ENCODE measurements at regions not wholly inside any gene's neighbourhood (a gene's known extent, or its start where the extent isn't known, plus 50 kb on each side); places are given as distances from the start of the nearest gene placed in this dataset.
A peak's percentile ranks its signal among the peaks of the same experiment; 100 is the strongest.
"Not testable (repeated sequence)": the region's sequence is repeated elsewhere in the genome, so short reads cannot be mapped to it uniquely, and the experiment has no call there.

DNA sequence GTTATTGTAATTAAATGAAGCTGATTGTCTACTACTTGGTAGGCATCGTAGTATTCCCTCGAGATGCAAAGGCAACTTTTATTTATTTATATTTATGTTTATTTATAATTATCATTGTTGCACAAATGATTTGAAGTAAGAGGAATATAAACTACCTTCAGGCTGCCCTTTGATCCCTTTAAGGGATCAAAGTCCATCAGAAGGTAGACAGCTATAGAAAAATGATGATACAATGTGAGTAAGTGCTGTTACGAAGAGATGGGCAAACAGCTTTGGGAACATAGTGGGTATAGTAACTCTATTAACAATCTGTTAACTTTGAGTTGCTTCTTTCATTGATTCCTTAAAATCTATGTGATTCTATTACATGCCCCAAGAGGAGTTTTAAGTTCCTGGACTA lies 512.8 kb upstream of the CITED2 start:
- H3K4me1 Mint-ChIP-seq (ENCODE audit: low read depth): peaks cover 39% of the 10 kb centered on the region

DNA sequence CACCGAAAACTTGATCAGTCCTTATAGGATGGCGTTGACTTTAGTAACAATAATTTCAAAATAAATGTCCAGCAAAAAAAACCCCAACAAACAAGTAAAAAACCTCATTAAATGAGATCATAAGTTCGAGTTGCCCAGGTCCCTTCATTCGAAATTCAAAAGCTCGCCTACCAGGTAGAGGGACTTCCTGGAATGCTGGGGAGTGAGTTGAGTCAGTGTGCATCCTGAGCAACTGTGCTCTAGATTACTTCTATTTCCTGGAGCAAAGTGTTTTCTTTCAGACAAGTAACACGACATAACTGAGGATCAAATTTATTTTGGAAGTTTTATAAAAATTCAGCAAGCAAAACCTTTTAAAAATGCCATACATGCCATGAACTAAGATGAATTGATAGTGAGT lies 511.9 kb upstream of the CITED2 start:
- H3K27ac Mint-ChIP-seq: peak overlapping the region; percentile 75
- intact Hi-C loops (cut with micrococcal nuclease): loop anchor here (10.0 kb wide), 2 partner anchors 148 to 1038 kb away; no protein-coding TSS in a partner anchor
- peaks cover 14% of the 10 kb centered on the region for H3K36me3 Mint-ChIP-seq (ENCODE audit: low read depth)
- H3K27me3 Mint-ChIP-seq: no peaks in the 10 kb centered on the region
- no peak overlapping the region for H3K4me3 Mint-ChIP-seq
- no peaks in the 10 kb centered on the region for H3K9me3 Mint-ChIP-seq
- H3K4me1 Mint-ChIP-seq (ENCODE audit: low read depth): peaks cover 48% of the 10 kb centered on the region

More for the DNA sequence above, 512.8 kb upstream of the CITED2 start:
- Mint-ChIP-seq H3K36me3 (ENCODE audit: low read depth) (peaks cover 14% of the 10 kb centered on the region), H3K4me3 (no peak overlapping the region), H3K27me3 (no peaks in the 10 kb centered on the region), H3K9me3 (no peaks in the 10 kb centered on the region), H3K27ac (peak overlapping the region; percentile 75)
- intact Hi-C loops (cut with micrococcal nuclease): loop anchor here (10.0 kb wide), 2 partner anchors 148 to 1038 kb away; no protein-coding TSS in a partner anchor

DNA sequence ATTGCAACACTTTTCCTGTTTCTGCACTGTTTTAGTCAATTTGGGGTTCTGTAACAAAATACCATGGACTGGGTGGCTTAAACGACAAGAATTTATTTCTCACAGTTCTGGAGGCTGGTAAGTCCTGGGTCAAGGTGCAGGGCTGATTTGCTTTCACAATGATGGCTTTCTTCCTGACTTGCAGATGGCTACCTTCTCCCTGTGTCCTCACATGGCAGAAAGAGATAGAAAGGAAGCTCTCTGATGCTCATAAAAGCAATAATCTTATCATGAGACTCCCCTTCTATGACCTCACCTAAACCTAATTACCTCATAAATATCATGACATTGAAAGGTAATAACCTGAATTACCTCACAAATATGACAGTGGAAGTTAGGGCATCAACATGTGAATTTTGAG lies 511.5 kb upstream of the CITED2 start:
- intact Hi-C loops (cut with micrococcal nuclease): loop anchor here (2.0 to 10.0 kb wide), 3 partner anchors 149 to 1039 kb away; no protein-coding TSS in a partner anchor
- Mint-ChIP-seq H3K27ac (peak overlapping the region; percentile 75), H3K27me3 (no peaks in the 10 kb centered on the region), H3K9me3 (no peaks in the 10 kb centered on the region), H3K36me3 (ENCODE audit: low read depth) (peaks cover 14% of the 10 kb centered on the region), H3K4me1 (ENCODE audit: low read depth) (peaks cover 53% of the 10 kb centered on the region), H3K4me3 (no peak overlapping the region)

DNA sequence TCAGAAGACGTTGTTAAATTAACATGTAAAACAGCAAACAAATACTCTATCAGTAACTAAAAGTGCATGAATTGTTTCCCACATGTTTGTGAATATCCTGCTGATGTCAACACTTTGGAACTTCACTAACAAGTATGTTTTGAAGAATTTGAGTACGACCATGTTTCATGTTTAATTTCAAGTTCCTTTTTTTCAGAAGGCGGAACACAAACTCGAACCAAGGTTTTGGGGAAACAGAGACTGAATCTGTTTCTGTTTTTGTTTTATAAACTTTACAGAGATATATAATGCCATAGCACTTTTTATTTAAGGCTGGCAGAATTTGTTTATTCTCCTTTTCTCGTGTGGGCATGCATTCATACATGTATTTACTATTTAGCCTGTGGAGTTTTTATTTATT lies 509.3 kb upstream of the CITED2 start:
- Mint-ChIP-seq H3K27me3 (no peaks in the 10 kb centered on the region), H3K27ac (peak overlapping the region; percentile 88), H3K9me3 (no peaks in the 10 kb centered on the region), H3K4me1 (ENCODE audit: low read depth) (peaks cover 50% of the 10 kb centered on the region), H3K4me3 (no peak overlapping the region), H3K36me3 (ENCODE audit: low read depth) (peaks cover 14% of the 10 kb centered on the region)
- intact Hi-C loops (cut with micrococcal nuclease): loop anchor here (2.0 to 10.0 kb wide), 6 partner anchors 34 to 1041 kb away; no protein-coding TSS in a partner anchor

DNA sequence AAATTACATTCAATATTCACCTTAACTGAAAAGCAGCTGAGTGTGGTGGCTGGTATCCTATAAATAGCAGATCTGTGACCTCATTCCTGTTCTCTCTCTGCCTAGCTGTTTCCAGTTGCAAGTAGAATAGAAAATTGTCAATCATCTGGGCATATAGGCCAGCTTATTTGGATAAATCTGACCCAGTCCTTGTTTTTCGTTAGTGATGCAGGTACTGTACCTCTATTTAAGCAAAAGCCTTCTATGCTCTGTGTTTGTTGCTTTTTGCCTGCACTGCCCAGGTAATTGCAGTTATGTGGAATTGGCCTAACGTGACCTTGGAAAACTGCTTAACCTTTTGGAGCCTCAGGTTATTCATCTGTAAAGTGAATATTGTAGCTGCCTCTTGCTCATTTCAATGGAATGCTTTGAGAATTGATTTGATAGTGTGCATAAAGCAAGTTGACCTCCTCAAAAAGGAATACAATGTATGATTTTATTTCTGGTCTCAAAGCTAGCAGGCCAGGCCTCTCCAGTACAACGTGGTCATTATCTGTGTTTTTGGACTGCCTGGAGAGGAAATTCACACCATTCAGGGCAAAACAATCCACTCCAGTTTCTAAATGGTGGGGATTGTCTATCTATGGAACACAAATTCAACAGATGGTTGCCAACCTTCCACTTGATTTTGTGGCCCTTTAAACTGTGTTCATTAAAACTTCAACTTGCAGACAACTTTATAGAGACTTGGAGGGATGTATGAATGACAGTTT lies 508.7 kb upstream of the CITED2 start:
- Mint-ChIP-seq H3K9me3 (no peaks in the 10 kb centered on the region), H3K36me3 (ENCODE audit: low read depth) (peaks cover 14% of the 10 kb centered on the region), H3K4me3 (no peak overlapping the region), H3K27me3 (no peaks in the 10 kb centered on the region), H3K4me1 (ENCODE audit: low read depth) (peaks cover 53% of the 10 kb centered on the region), H3K27ac (peak overlapping the region; percentile 88)
- intact Hi-C loops (cut with micrococcal nuclease): loop anchor here (5.0 to 10.0 kb wide), 5 partner anchors 34 to 1042 kb away; no protein-coding TSS in a partner anchor

DNA sequence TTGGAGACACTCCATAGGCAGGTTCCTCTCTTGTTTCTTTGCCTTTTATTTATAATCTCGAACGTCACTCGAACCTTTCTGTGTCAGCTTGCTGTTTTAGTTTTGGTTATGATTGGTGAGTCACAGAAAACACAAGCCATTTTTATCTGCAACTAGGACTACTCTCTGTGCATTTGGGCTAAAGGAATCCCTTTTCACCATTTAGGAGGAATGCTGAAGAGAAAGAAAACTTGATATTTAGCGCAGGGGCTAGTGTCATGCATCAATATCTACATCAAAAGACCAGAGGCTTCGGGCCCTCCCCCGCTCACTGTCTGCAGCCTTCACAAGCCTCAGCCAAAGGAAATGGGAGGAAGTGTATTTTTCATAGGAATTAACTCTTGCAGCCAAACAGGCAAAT lies 507.8 kb upstream of the CITED2 start:
- Mint-ChIP-seq H3K36me3 (ENCODE audit: low read depth) (peaks cover 14% of the 10 kb centered on the region), H3K27me3 (no peaks in the 10 kb centered on the region), H3K4me3 (peak overlapping the region; percentile 18), H3K4me1 (ENCODE audit: low read depth) (peaks cover 56% of the 10 kb centered on the region), H3K9me3 (no peaks in the 10 kb centered on the region), H3K27ac (peak overlapping the region; percentile 88)
- intact Hi-C loops (cut with micrococcal nuclease): loop anchor here (5.0 to 10.0 kb wide), 5 partner anchors 35 to 1043 kb away; no protein-coding TSS in a partner anchor

DNA sequence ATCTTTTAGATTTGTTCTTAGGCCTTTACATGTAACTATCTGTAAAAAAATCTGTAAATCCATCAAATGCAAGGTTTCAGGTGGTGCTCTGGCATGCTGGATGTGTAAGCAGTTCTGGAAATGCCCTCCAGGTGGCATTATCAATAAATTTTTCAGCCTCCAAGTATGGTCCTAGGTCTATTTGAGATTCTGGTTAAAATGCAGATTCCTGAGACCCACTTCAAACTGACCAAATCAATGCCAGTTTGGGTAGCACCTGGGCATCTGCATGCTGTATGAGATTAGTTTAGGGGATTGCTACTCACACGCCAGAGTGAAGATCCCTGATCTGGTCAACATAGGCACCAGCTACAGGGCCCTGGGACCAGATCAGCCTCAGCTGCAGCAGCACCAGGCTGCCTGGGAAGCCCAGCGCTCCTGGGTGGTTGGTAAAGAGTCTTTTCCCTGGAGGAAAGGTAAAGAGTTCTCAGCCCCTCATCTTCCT lies 507.3 kb upstream of the CITED2 start:
- peaks cover 11% of the 10 kb centered on the region for H3K36me3 Mint-ChIP-seq (ENCODE audit: low read depth)
- intact Hi-C loops (cut with micrococcal nuclease): loop anchor here (5.0 to 10.0 kb wide), 5 partner anchors 36 to 1043 kb away; no protein-coding TSS in a partner anchor
- no peaks in the 10 kb centered on the region for H3K9me3 Mint-ChIP-seq
- peaks cover 53% of the 10 kb centered on the region for H3K4me1 Mint-ChIP-seq (ENCODE audit: low read depth)
- H3K4me3 Mint-ChIP-seq: peak overlapping the region; percentile 18
- H3K27ac Mint-ChIP-seq: peak overlapping the region; percentile 88
- H3K27me3 Mint-ChIP-seq: no peaks in the 10 kb centered on the region

DNA sequence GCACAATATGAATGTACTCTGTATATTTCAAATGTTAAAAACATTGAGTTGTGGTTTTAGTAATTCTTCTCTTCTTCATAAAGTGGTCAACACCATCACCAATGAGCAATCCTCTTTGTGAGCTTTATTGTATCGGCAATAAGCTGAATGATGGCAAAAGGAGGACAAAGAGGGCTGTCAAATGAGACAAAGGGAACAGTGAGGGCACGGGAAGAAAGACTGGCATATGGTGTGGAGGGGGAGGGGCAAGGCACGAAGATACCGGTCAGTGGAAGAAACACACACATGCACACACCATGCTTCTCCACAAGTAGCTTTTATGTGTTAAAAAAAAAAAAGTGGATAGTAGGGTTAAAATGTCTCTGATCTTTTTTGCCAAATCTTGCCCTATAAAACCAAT lies 506.8 kb upstream of the CITED2 start:
- intact Hi-C loops (cut with micrococcal nuclease): loop anchor here (5.0 to 10.0 kb wide), 5 partner anchors 36 to 1044 kb away; no protein-coding TSS in a partner anchor
- Mint-ChIP-seq H3K27me3 (no peaks in the 10 kb centered on the region), H3K4me3 (no peak overlapping the region), H3K27ac (peak overlapping the region; percentile 88), H3K36me3 (ENCODE audit: low read depth) (peaks cover 6% of the 10 kb centered on the region), H3K4me1 (ENCODE audit: low read depth) (peaks cover 47% of the 10 kb centered on the region), H3K9me3 (no peaks in the 10 kb centered on the region)

DNA sequence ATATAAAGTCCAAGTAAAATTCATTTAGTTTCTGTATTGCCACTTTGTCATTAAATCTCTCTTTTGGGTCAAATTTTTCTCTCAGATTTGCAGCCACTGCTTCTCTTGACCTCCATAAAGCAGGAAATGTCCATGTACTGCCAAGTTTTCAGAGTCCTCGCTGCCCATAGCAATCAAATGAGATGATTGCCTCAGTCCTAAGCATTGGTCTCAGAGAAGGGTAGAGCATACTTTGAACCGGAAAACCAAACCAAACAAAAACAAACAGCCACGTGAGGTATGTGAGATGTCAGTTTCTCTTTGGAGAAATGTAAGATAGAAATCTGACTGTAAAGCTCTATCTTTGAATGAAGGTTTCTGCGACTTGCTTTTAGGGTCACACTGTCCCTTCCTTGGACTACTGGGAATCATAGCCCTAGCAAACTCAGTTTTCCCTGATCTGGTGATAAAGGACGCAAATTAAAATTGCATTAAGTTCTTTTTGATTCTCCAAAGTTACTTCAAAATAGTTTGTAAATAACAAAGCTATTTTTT lies 505.4 kb upstream of the CITED2 start:
- H3K4me3 Mint-ChIP-seq: no peak overlapping the region
- no peak overlapping the region for H3K27ac Mint-ChIP-seq
- H3K36me3 Mint-ChIP-seq (ENCODE audit: low read depth): no peaks in the 10 kb centered on the region
- H3K4me1 Mint-ChIP-seq (ENCODE audit: low read depth): peaks cover 35% of the 10 kb centered on the region
- intact Hi-C loops (cut with micrococcal nuclease): loop anchor here (5.0 to 10.0 kb wide), 5 partner anchors 37 to 1045 kb away; no protein-coding TSS in a partner anchor
- H3K9me3 Mint-ChIP-seq: no peaks in the 10 kb centered on the region
- no peaks in the 10 kb centered on the region for H3K27me3 Mint-ChIP-seq

DNA sequence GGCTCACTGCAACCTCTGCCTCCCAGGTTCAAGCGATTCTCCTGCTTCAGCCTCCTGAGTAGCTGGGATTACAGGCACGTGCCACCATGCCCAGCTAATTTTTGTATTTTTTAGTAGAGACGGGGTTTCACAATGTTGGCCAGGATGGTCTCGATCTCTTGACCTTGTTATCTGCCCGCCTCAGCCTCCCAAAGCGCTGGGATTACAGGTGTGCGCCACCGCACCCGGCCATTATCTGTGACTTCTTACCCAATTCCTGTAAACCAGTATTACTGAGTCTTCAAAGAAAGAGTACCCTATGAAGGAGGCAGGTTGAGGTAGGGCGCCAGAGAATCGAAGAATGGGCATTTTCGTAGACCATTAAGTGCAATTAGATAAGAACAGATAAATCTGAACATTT lies 504.8 kb upstream of the CITED2 start:
- intact Hi-C loops (cut with micrococcal nuclease); H3K36me3 Mint-ChIP-seq (ENCODE audit: low read depth); H3K9me3 Mint-ChIP-seq; H3K27ac Mint-ChIP-seq; H3K27me3 Mint-ChIP-seq; H3K4me3 Mint-ChIP-seq: not testable (repeated sequence)
- H3K4me1 Mint-ChIP-seq (ENCODE audit: low read depth): peaks cover 35% of the 10 kb centered on the region

DNA sequence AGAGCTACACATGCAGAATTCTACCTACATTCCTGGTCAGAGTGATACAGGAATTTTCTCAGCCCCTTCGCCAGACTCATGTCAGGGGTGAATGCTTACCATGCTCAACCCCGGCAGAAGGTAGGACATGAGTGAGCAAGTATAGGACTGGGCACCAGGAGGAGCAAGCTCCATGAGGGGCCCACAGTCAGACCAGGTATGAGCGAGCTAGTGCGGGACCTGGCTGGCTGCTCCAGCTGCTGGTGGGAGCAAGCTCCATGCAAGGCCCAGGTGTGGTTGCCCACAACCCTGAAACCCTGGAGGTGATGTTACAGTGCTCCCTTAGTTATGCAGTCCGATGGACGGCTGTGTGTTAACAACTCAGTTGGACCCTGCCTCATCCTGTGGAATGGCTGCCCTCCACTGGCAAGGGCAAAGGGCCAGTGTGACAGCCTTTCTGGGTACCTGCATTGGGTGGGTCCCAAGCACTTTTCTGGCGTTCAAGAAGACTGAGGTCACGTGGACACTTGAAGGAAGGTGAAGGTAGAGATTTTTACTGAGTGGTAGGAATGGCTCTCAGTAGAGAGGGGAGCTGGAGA lies 503.5 kb upstream of the CITED2 start:
- Mint-ChIP-seq H3K9me3 (peaks cover 4% of the 10 kb centered on the region), H3K4me1 (ENCODE audit: low read depth) (peaks cover 30% of the 10 kb centered on the region), H3K4me3 (no peak overlapping the region), H3K27me3 (no peaks in the 10 kb centered on the region), H3K36me3 (ENCODE audit: low read depth) (no peaks in the 10 kb centered on the region), H3K27ac (peak overlapping the region; percentile 18)
- intact Hi-C loops (cut with micrococcal nuclease): no loop called here

DNA sequence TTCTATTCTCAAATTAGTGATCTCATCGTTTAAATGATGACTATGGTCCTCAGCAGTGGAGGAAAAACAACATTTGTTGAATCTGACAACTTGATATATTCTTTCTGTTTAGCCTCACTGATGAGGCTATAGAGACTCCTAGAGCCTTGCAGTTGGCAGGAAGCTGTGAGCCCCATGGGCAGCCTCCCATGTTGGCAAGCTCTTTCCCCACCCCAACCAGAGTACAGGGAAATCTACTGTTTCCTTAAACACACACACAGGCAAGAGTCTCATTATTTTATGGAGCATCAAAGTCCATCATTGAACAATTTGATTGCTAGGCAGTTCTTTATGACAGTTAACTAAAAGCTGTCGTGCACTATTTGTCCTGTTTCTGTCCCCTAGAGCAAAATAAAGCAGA lies 498.2 kb upstream of the CITED2 start:
- Mint-ChIP-seq H3K9me3 (peaks cover 18% of the 10 kb centered on the region), H3K27ac (no peak overlapping the region), H3K4me3 (no peak overlapping the region), H3K36me3 (ENCODE audit: low read depth) (no peaks in the 10 kb centered on the region), H3K4me1 (ENCODE audit: low read depth) (peaks cover 24% of the 10 kb centered on the region), H3K27me3 (no peaks in the 10 kb centered on the region)
- intact Hi-C loops (cut with micrococcal nuclease): no loop called here

DNA sequence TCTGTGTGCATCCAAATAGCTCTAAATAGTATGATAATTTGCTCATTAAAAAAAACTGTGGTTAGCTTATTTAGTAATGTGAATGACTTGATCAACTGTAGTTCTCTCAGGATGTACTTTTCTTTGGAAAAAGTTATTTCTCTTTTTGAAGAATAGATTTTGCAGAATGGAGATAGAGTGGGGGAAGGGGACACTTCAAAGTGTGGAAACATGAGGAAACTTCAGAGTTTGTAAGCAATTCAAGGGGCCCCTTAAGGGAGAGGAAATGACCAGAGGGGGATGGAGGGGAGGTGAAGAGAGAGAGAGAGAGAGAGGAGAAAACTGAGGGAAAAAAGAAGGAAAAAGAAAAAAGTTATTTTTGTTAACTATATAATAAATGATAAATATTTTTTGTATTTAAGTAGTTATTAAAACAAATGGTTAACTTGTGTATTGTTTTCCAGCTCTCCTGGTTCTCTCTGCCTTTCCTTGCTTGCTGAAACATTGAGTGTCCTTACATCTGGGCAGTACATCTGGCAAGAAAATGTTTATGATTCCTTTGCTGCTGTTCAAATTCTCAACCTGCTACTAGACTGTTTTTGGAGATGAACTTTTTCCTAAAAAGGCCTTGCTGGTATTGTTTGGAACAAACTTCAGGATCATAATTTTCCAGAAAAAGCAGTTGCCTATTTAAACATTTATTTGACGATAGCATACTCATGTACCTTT lies 497.5 kb upstream of the CITED2 start:
- Mint-ChIP-seq H3K9me3 (peaks cover 18% of the 10 kb centered on the region), H3K27ac (peak overlapping the region; percentile 40), H3K36me3 (ENCODE audit: low read depth) (no peaks in the 10 kb centered on the region), H3K4me3 (no peak overlapping the region), H3K27me3 (no peaks in the 10 kb centered on the region), H3K4me1 (ENCODE audit: low read depth) (peaks cover 24% of the 10 kb centered on the region)
- intact Hi-C loops (cut with micrococcal nuclease): no loop called here

All from dendritic cell treated with granulocyte-macrophage colony-stimulating factor and Interleukin-4, amounts not matched to agents 40 ng/mL and 50 ng/mL, for 4 days (primary cell).